Prostate gland (tissue), 2 donors: ENCODE measurements at regions not wholly inside any gene's neighbourhood (a gene's known extent, or its start where the extent isn't known, plus 50 kb on each side); places are given as distances from the start of the nearest gene placed in this dataset.

Experiments used
- DNase-seq: peaks from one replicate; pipeline ENCODE4 v3.0.0-alpha.2; 2019; ENCODE audit warnings: low spot score
- H3K27ac ChIP-seq, 2 donors: fragments of 200-600 bp; sonication (generic); 2 replicates each; pipeline ENCODE4 v1.5.1; 2017 to 2019
- H3K27me3 ChIP-seq: fragments of 200-600 bp; sonication (generic); replicated peaks from 2 replicates; pipeline ENCODE4 v1.5.1; 2019; ENCODE audit not compliant: insufficient read depth
- H3K36me3 ChIP-seq, 2 donors: fragments of 200-600 bp; sonication (generic); 1 replicate in 1 of 2; 2 replicates in 1 of 2; pipeline versions ENCODE4 v1.5.1 to v1.8.1; 2017 to 2019
- H3K4me1 ChIP-seq: fragments of 200-600 bp; sonication (generic); replicated peaks from 2 replicates; pipeline ENCODE4 v1.5.1; 2019
- H3K4me3 ChIP-seq, 2 donors: fragments of 200-600 bp; sonication (generic); 2 replicates each; pipeline ENCODE4 v1.5.1; 2017 to 2019
- H3K9me3 ChIP-seq: fragments of 200-600 bp; sonication (generic); 2 replicates; pipeline ENCODE4 v1.5.1; 2017
- CTCF ChIP-seq, 4 experiments: fragments of 200-600 bp in 2 of 4; fragments of 450-650 bp in 2 of 4; sonication (generic) in 2 of 4; IDR thresholded peaks; 1 replicate in 3 of 4; 2 replicates in 1 of 4; pipeline ENCODE4 v1.5.1; 2016 to 2019; ENCODE audit warnings: antibody characterized with exemption in 4 of 4, mild to moderate bottlenecking in 2 of 4, moderate library complexity in 2 of 4
- POLR2A ChIP-seq: fragments of 450-650 bp; IDR thresholded peaks from one replicate; pipeline ENCODE4 v1.6.1; 2016; ENCODE audit warnings: antibody characterized with exemption, mild to moderate bottlenecking
- POLR2AphosphoS5 ChIP-seq: sonication (generic); formaldehyde crosslinking; IDR thresholded peaks from one replicate; pipeline ENCODE4 v1.6.1; 2017; ENCODE audit warnings: antibody characterized with exemption
- WGBS: methylation state at CpG from one replicate; pipeline ENCODE4 v1.1.5; 2018; 5-methylcytosine and 5-hydroxymethylcytosine counted together
- intact Hi-C: fragments of 100-400 bp; cut with DNase I; formaldehyde crosslinking; loops from one replicate; pipeline ENCODE4 v1.14.2; 2022

- WGBS: 41% methylated on average over 2 of the region's 2 CpGs
- no peak for DNase-seq
- Histone ChIP-seq H3K9me3 (no peaks in the 10 kb centered on the region), H3K4me3 (no peak overlapping the region), H3K4me1 (no peaks in the 10 kb centered on the region), H3K27ac (no peak overlapping the region), H3K36me3 (no peaks in the 10 kb centered on the region), H3K27me3 (no peaks in the 10 kb centered on the region)
- intact Hi-C loops: no loop called here
- TF ChIP-seq POLR2A: no peak
These were observed 196.0 kb downstream of the KLF5 start for GRCh38 chr13:73254827-73255226.

GRCh38 chr13:73251626-73252265, 192.9 kb downstream of the KLF5 start:
- no peaks in the 10 kb centered on the region for H3K4me1 ChIP-seq
- H3K27ac ChIP-seq: no peak overlapping the region
- H3K4me3 ChIP-seq: no peak overlapping the region
- WGBS: 92% methylated on average over 1 of the region's 1 CpG
- H3K36me3 ChIP-seq: no peaks in the 10 kb centered on the region
- H3K27me3 ChIP-seq: no peaks in the 10 kb centered on the region
- no peaks in the 10 kb centered on the region for H3K9me3 ChIP-seq
- intact Hi-C loops: no loop called here
- no peak for DNase-seq
- TF ChIP-seq POLR2A (no peak), CTCF (IDR thresholded peaks at IDR 0.05) (no peak), POLR2AphosphoS5 (no peak)

- 97% methylated on average over 7 of the region's 7 CpGs for WGBS
- Histone ChIP-seq H3K9me3 (no peaks in the 10 kb centered on the region), H3K27me3 (no peaks in the 10 kb centered on the region), H3K36me3 (no peaks in the 10 kb centered on the region), H3K4me3 (no peak overlapping the region), H3K27ac (no peak overlapping the region), H3K4me1 (no peaks in the 10 kb centered on the region)
- intact Hi-C loops: no loop called here
- TF ChIP-seq POLR2A (no peak), POLR2AphosphoS5 (no peak), CTCF (IDR thresholded peaks at IDR 0.05) (no peak)
- no peak for DNase-seq
These were observed 191.3 kb downstream of the KLF5 start for GRCh38 chr13:73250061-73250460.

- intact Hi-C loops: no loop called here
- no peak for TF ChIP-seq POLR2A
- peak; percentile 83 for TF ChIP-seq POLR2AphosphoS5
- DNase-seq: peak; percentile 84
- no peaks in the 10 kb centered on the region for H3K27me3 ChIP-seq
- no peaks in the 10 kb centered on the region for H3K4me1 ChIP-seq
- H3K27ac ChIP-seq: peak overlapping the region; percentile 39 to 46
- no peaks in the 10 kb centered on the region for H3K36me3 ChIP-seq
- no peak overlapping the region for H3K4me3 ChIP-seq
- H3K9me3 ChIP-seq: no peaks in the 10 kb centered on the region
- 27% methylated on average over 7 of the region's 7 CpGs for WGBS
These were observed 190.1 kb downstream of the KLF5 start for GRCh38 chr13:73248711-73249580.

GRCh38 chr13:73248154-73248553, 189.3 kb downstream of the KLF5 start:
- H3K4me3 ChIP-seq: no peak overlapping the region
- H3K4me1 ChIP-seq: no peaks in the 10 kb centered on the region
- TF ChIP-seq POLR2AphosphoS5 (no peak), POLR2A (no peak), CTCF (IDR thresholded peaks at IDR 0.05) (no peak)
- intact Hi-C loops: no loop called here
- 81% methylated on average over 3 of the region's 3 CpGs for WGBS
- DNase-seq: no peak
- no peak overlapping the region for H3K27ac ChIP-seq
- no peaks in the 10 kb centered on the region for H3K27me3 ChIP-seq
- H3K36me3 ChIP-seq: no peaks in the 10 kb centered on the region
- no peaks in the 10 kb centered on the region for H3K9me3 ChIP-seq

- WGBS: 83% methylated on average over 6 of the region's 6 CpGs
These were observed 186.4 kb downstream of the KLF5 start for GRCh38 chr13:73245246-73245645.

More at GRCh38 chr13:73245246-73245645, 186.4 kb downstream of the KLF5 start:
- no peaks in the 10 kb centered on the region for H3K27me3 ChIP-seq
- H3K4me1 ChIP-seq: no peaks in the 10 kb centered on the region
- H3K36me3 ChIP-seq: no peaks in the 10 kb centered on the region
- H3K4me3 ChIP-seq: no peak overlapping the region
- TF ChIP-seq CTCF (IDR thresholded peaks at IDR 0.05) (no peak), POLR2A (no peak), POLR2AphosphoS5 (no peak)
- H3K9me3 ChIP-seq: no peaks in the 10 kb centered on the region
- intact Hi-C loops: no loop called here
- no peak for DNase-seq
- H3K27ac ChIP-seq: no peak overlapping the region
